ENCODE measurements at regions not wholly inside any gene's neighbourhood (a gene's known extent, or its start where the extent isn't known, plus 50 kb on each side); places are given as distances from the start of the nearest gene placed in this dataset.

DNA sequence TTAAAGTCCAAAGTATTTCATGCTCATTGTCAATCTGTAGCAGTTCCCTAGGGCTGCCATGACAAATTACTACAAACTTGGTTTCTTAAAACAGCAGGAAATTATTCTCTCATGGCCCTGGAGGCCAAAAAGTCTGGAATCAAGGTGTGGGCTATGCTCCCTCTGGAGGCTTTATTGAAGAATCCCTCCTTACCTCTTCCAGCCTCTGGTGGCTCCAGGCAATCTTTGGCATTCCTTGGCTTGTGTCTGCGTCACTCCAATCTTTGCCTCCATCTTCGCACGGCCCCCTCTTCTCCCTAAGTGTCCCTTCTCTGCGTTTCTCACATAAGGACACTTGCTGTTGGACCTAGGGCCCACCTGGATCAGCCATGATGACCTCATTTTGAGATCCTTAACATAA is 170.4 kb downstream of the SMIM20 start:
- H3K4me3 ChIP-seq, result no peak overlapping the region
- TF ChIP-seq, protein P1, sequence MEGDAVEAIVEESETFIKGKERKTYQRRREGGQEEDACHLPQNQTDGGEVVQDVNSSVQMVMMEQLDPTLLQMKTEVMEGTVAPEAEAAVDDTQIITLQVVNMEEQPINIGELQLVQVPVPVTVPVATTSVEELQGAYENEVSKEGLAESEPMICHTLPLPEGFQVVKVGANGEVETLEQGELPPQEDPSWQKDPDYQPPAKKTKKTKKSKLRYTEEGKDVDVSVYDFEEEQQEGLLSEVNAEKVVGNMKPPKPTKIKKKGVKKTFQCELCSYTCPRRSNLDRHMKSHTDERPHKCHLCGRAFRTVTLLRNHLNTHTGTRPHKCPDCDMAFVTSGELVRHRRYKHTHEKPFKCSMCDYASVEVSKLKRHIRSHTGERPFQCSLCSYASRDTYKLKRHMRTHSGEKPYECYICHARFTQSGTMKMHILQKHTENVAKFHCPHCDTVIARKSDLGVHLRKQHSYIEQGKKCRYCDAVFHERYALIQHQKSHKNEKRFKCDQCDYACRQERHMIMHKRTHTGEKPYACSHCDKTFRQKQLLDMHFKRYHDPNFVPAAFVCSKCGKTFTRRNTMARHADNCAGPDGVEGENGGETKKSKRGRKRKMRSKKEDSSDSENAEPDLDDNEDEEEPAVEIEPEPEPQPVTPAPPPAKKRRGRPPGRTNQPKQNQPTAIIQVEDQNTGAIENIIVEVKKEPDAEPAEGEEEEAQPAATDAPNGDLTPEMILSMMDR (IDR thresholded peaks at IDR 0.05), result no peak
- no peak for TF ChIP-seq POLR2A (IDR thresholded peaks at IDR 0.05)
- no peaks in the 10 kb centered on the region for H3K27me3 ChIP-seq
- no peaks in the 10 kb centered on the region for H3K9me3 ChIP-seq
- no peaks in the 10 kb centered on the region for H3K36me3 ChIP-seq (ENCODE audit: low read depth, missing control alignments)
- no peak for DNase-seq
- H3K27ac ChIP-seq, result no peak overlapping the region
- intact Hi-C loops (cut with DNase I; ENCODE audit: low total_unique reads), result no loop called here
- H3K4me1 ChIP-seq, result no peaks in the 10 kb centered on the region
- WGBS, 2 donors, result 96% methylated on average over 4 of the region's 4 CpGs

DNA sequence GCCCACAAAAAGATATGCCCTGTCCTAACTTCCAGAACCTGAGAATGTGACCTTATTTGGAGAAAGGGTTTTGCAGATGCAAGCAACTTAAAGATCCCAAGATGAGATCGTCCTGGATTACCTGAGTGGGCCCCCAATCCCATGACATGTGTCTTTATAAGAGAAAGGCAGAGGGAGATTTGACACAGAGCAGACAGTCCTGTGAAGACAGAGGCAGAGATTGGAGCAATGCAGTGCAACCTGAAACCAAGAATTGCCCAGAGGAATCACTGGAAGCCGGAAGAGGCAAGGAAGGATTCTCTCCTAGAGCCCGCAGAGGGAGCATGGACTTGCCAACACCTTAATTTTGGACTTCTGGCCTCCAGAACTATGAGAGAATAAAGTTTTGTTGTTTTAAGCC is 171.5 kb downstream of the SMIM20 start:
- no peaks in the 10 kb centered on the region for H3K27me3 ChIP-seq
- intact Hi-C loops (cut with DNase I; ENCODE audit: low total_unique reads), result no loop called here
- H3K36me3 ChIP-seq (ENCODE audit: low read depth, missing control alignments), result no peaks in the 10 kb centered on the region
- H3K27ac ChIP-seq, result no peak overlapping the region
- no peak for DNase-seq
- TF ChIP-seq POLR2A (IDR thresholded peaks at IDR 0.05), result no peak
- TF ChIP-seq, protein P1 (IDR thresholded peaks at IDR 0.05), result no peak
- 72 to 74% methylated on average over 3 of the region's 3 CpGs for WGBS, 2 donors
- H3K9me3 ChIP-seq, result no peaks in the 10 kb centered on the region
- H3K4me3 ChIP-seq, result no peak overlapping the region
- H3K4me1 ChIP-seq, result no peaks in the 10 kb centered on the region

DNA sequence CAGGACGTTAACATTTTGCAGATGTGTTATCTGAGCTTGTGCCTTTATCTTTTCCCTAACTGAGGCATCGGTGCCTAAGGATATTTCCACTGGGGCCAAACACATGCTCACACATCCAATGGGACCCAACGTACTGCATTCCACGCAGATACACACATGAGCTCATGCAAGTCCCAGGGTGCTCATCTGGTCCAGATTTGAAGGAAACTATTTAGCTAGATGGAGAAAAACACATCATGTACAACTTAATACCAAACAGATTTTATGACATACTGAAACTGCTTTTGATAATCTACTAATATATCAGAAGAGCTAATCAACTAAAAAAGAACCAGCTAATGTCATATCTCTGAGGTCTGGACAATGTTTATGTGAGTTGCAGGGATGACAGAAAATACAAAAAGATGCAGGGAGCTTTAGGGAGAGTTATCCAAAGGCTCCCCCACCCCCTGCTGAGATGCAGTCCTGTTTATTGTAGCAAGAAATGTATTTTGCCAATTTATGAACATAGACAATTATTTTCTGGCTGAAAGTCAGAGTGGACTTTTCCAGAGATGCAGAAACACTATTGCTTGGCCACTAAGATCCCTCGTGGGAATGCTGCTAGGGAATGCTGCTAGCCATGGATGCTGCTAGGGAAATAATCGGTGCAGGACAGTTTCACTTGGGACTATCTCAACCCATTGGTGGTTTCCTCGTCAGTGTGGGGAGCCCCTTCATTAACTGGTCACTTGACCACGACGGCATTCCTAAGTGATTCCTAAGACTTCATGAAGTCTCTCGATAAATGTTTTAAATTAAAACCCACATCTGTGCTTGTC is 172.8 kb downstream of the SMIM20 start:
- TF ChIP-seq, protein P1 (IDR thresholded peaks at IDR 0.05), result no peak
- no peak for TF ChIP-seq POLR2A (IDR thresholded peaks at IDR 0.05)
- peak; percentile 23 for DNase-seq
- Histone ChIP-seq H3K27ac (no peak overlapping the region), H3K9me3 (no peaks in the 10 kb centered on the region), H3K4me1 (no peaks in the 10 kb centered on the region), H3K4me3 (no peak overlapping the region), H3K27me3 (no peaks in the 10 kb centered on the region), H3K36me3 (ENCODE audit: low read depth, missing control alignments) (no peaks in the 10 kb centered on the region)
- 59 to 64% methylated on average over 8 to 10 of the region's 10 CpGs for WGBS, 2 donors
- intact Hi-C loops (cut with DNase I; ENCODE audit: low total_unique reads), result no loop called here

DNA sequence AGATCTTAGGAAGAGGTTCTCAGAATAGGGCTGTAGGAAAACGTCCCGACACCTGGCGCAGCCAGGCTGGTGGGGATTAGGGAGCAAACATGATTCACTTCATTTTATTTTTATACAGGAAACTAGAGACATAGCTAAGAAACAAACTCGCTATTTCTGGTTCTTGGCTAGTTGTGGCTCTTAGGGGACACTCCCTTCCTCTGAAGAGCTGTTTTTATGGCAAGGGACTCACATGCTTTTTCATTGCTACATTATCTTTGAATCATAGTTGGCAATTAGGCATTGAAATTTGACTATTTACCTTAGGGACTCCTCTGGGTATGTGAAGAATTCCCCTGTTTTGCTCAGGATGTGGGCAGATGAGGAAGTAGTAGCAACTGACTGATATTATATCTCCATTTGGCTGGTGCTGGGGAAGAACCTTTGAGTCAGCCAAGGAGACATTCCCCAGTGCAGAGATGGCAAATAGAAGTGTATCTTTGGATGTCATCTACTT is 174.5 kb downstream of the SMIM20 start:
- H3K27me3 ChIP-seq, result no peaks in the 10 kb centered on the region
- 69 to 73% methylated on average over 4 of the region's 4 CpGs for WGBS, 2 donors
- H3K27ac ChIP-seq, result no peak overlapping the region
- no peaks in the 10 kb centered on the region for H3K36me3 ChIP-seq (ENCODE audit: low read depth, missing control alignments)
- H3K9me3 ChIP-seq, result no peaks in the 10 kb centered on the region
- no peak for DNase-seq
- no peaks in the 10 kb centered on the region for H3K4me1 ChIP-seq
- intact Hi-C loops (cut with DNase I; ENCODE audit: low total_unique reads), result no loop called here
- TF ChIP-seq, protein P1 (IDR thresholded peaks at IDR 0.05), result no peak
- TF ChIP-seq POLR2A (IDR thresholded peaks at IDR 0.05), result no peak
- H3K4me3 ChIP-seq, result no peak overlapping the region

DNA sequence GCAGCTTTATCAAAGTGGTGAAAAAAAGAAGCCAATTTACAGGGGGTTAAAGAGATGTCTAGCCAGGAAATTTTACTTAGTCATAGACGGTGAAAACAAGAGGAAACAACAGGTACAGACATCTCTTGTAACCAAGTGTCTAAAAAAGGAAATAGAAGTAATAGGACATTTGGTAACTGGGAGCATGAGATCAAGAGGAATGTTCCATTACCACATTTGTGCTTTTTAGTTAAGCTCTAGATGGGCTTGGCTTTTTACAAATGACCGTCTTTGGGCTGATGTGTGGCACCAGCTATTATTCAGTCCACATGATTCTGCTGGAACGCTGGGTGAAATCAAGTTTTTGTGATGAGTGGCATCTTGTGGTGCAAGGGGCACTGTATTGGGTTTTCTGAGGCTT is 179.5 kb downstream of the SMIM20 start:
- H3K4me1 ChIP-seq, result no peaks in the 10 kb centered on the region
- no peaks in the 10 kb centered on the region for H3K36me3 ChIP-seq (ENCODE audit: low read depth, missing control alignments)
- TF ChIP-seq, protein P1 (IDR thresholded peaks at IDR 0.05), result no peak
- TF ChIP-seq POLR2A (IDR thresholded peaks at IDR 0.05), result no peak
- no peaks in the 10 kb centered on the region for H3K27me3 ChIP-seq
- H3K27ac ChIP-seq, result no peak overlapping the region
- no peak for DNase-seq
- intact Hi-C loops (cut with DNase I; ENCODE audit: low total_unique reads), result no loop called here
- no peak overlapping the region for H3K4me3 ChIP-seq
- 59 to 80% methylated on average over 3 of the region's 3 CpGs for WGBS, 2 donors
- no peaks in the 10 kb centered on the region for H3K9me3 ChIP-seq

All from testis (tissue), 2 donors.